ENCODE measurements at regions not wholly inside any gene's neighbourhood (a gene's known extent, or its start where the extent isn't known, plus 50 kb on each side); places are given as distances from the start of the nearest gene placed in this dataset.

DNA sequence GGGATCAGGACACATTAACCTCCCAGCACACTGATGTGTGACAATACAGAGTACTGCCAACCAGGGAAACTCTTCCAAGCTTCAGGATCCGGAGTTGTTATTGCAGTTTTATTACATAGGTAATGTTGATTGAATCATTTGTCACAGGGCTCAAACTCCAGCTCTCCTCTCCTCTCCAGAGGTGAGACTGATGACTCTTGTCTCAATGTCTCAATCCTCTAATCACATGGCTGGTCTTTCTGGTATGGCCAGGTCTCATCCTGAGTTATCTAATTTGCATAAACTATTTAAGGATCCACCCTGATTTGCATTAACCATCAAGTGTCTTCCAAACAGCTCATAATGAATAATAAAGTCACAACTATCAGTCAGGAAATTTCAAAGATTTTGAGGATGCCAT is 522.6 kb upstream of the PCDH9 start:
- TF ChIP-seq, protein P1, sequence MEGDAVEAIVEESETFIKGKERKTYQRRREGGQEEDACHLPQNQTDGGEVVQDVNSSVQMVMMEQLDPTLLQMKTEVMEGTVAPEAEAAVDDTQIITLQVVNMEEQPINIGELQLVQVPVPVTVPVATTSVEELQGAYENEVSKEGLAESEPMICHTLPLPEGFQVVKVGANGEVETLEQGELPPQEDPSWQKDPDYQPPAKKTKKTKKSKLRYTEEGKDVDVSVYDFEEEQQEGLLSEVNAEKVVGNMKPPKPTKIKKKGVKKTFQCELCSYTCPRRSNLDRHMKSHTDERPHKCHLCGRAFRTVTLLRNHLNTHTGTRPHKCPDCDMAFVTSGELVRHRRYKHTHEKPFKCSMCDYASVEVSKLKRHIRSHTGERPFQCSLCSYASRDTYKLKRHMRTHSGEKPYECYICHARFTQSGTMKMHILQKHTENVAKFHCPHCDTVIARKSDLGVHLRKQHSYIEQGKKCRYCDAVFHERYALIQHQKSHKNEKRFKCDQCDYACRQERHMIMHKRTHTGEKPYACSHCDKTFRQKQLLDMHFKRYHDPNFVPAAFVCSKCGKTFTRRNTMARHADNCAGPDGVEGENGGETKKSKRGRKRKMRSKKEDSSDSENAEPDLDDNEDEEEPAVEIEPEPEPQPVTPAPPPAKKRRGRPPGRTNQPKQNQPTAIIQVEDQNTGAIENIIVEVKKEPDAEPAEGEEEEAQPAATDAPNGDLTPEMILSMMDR (IDR thresholded peaks at IDR 0.05), result no peak
- no peak for TF ChIP-seq POLR2A (IDR thresholded peaks at IDR 0.05)
- no peak for TF ChIP-seq EP300 (IDR thresholded peaks at IDR 0.05)
